HCT116 (cell line): ENCODE measurements at regions not wholly inside any gene's neighbourhood (a gene's known extent, or its start where the extent isn't known, plus 50 kb on each side); places are given as distances from the start of the nearest gene placed in this dataset.

Experiments used
- ATAC-seq: fragments of 200-7000 bp; cut with Tn5 transposase; 2 replicates; pipeline ENCODE4 v1.9.1; 2020; ENCODE audit warnings: mild to moderate bottlenecking, moderate library complexity
- BruUV-seq: library from RNA; stranded (reverse); fragments of 400-500 nt; replicated peaks from 2 replicates; lab custom pipeline; 2021; lab: Mats Ljungman, UMichigan
- CTCF ChIA-PET: fragments of 300-600 bp; sonication (Branson Sonifier 250); formaldehyde crosslinking; loops from one replicate; lab custom pipeline; 2021; ENCODE audit warnings: antibody characterized with exemption; lab: Charles Lee
- POLR2A ChIA-PET: fragments of 300-600, 350-600 bp; sonication (Branson Sonifier 250); formaldehyde crosslinking; loops from one replicate; lab custom pipeline; 2021; ENCODE audit warnings: antibody characterized with exemption; lab: Charles Lee
- RAD21 ChIA-PET, 2 experiments: fragments of 300-600 bp; sonication (Branson Sonifier 250); formaldehyde crosslinking; loops; one replicate each; lab custom pipeline; 2023; ENCODE audit warnings: low total read pairs in 2 of 2; ENCODE audit not compliant: uncharacterized antibody in 2 of 2, unreplicated experiment in 2 of 2, low non-redundant PET in 1 of 2; lab: Charles Lee
- DNase-seq: peaks from one replicate; pipeline ENCODE4 v3.0.0-alpha.2; 2010; ENCODE audit warnings: low read depth, low spot score
- H2AFZ ChIP-seq: fragments of 200-600 bp; shearing (Covaris generic), sonication (generic); 2 replicates; pipeline ENCODE4 v1.6.1; 2017; ENCODE audit warnings: low read depth, mixed run types, mixed read lengths, antibody characterized with exemption, low read length; ENCODE audit not compliant: poor library complexity, severe bottlenecking
- H3K27ac ChIP-seq: 2 replicates; pipeline ENCODE4 v1.5.1; 2012; ENCODE audit warnings: low read depth, low read length
- H3K27me3 ChIP-seq: fragments of 200-600 bp; sonication (generic); 2 replicates; pipeline ENCODE4 v1.6.1; 2016; ENCODE audit warnings: mixed run types, low read length, mixed read lengths; ENCODE audit not compliant: insufficient read depth
- H3K36me3 ChIP-seq, 2 experiments: fragments of 200-500 bp in 1 of 2; fragments of 200-600 bp in 1 of 2; sonication (Bioruptor generic) in 1 of 2; sonication (generic) in 1 of 2; 2 replicates each; pipeline versions ENCODE4 v1.5.1 to v1.6.1; 2014 to 2016; ENCODE audit warnings: low read length in 2 of 2, inconsistent platforms in 1 of 2, mixed read lengths in 1 of 2, mixed run types in 1 of 2; ENCODE audit not compliant: insufficient read depth in 2 of 2, control insufficient read depth in 1 of 2
- H3K4me1 ChIP-seq, 2 experiments: fragments of 200-600 bp in 1 of 2; sonication (generic) in 1 of 2; 2 replicates each; pipeline versions ENCODE4 v1.5.1 to v1.6.1; 2012 to 2017; ENCODE audit warnings: low read length in 2 of 2, inconsistent platforms in 1 of 2, mild to moderate bottlenecking in 1 of 2, mixed read lengths in 1 of 2, mixed run types in 1 of 2, moderate library complexity in 1 of 2; ENCODE audit not compliant: insufficient read depth in 2 of 2, control insufficient read depth in 1 of 2
- H3K4me2 ChIP-seq: fragments of 200-600 bp; sonication (generic); 2 replicates; pipeline ENCODE4 v1.6.1; 2017; ENCODE audit warnings: mixed run types, low read length, mixed read lengths
- H3K4me3 ChIP-seq, 2 experiments: fragments of 200-600 bp in 1 of 2; sonication (generic) in 1 of 2; replicated peaks in 1 of 2; 2 replicates each; pipeline ENCODE4 v1.5.1; 2011 to 2016; ENCODE audit warnings: low read length in 2 of 2, control low read depth in 1 of 2, low read depth in 1 of 2, mild to moderate bottlenecking in 1 of 2, mixed read lengths in 1 of 2, mixed run types in 1 of 2
- H3K79me2 ChIP-seq: fragments of 200-600 bp; sonication (generic); 2 replicates; pipeline ENCODE4 v1.6.1; 2017; ENCODE audit warnings: mild to moderate bottlenecking, mixed run types, low read length, moderate library complexity, mixed read lengths; ENCODE audit not compliant: insufficient read depth
- H3K9ac ChIP-seq: fragments of 200-600 bp; sonication (generic); 2 replicates; pipeline ENCODE4 v1.6.1; 2016; ENCODE audit warnings: low read length, mixed read lengths
- H3K9me2 ChIP-seq: fragments of 200-600 bp; sonication (generic), shearing (Covaris generic); 2 replicates; pipeline ENCODE4 v1.6.1; 2017; ENCODE audit warnings: mixed run types, mild to moderate bottlenecking, moderate library complexity; ENCODE audit not compliant: insufficient read depth
- H3K9me3 ChIP-seq, 2 experiments: fragments of 200-500 bp in 1 of 2; fragments of 200-600 bp in 1 of 2; sonication (Bioruptor generic) in 1 of 2; sonication (generic) in 1 of 2; 2 replicates each; pipeline ENCODE4 v1.6.1; 2014 to 2017; ENCODE audit warnings: low read length in 2 of 2, mixed read lengths in 2 of 2, inconsistent platforms in 1 of 2, low read depth in 1 of 2, mild to moderate bottlenecking in 1 of 2, mixed run types in 1 of 2, moderate library complexity in 1 of 2; ENCODE audit not compliant: control insufficient read depth in 1 of 2, insufficient read depth in 1 of 2
- H4K20me1 ChIP-seq: fragments of 200-600 bp; sonication (generic), shearing (Covaris generic); 2 replicates; pipeline ENCODE4 v1.6.1; 2017; ENCODE audit warnings: mixed run types, mild to moderate bottlenecking, moderate library complexity; ENCODE audit not compliant: insufficient read depth
- ATF3 ChIP-seq: IDR thresholded peaks from 2 replicates; pipeline ENCODE4 v1.6.1; 2012
- CBX3 ChIP-seq: IDR thresholded peaks from 2 replicates; pipeline ENCODE4 v1.6.1; 2012; ENCODE audit warnings: low read depth
- CTCF ChIP-seq, 3 experiments: fragments of 200-600 bp in 1 of 3; sonication (generic) in 1 of 3; IDR thresholded peaks in 2 of 3; conservative IDR thresholded peaks in 1 of 3; 2 replicates each; pipeline ENCODE4 v1.5.1; 2012 to 2017; ENCODE audit warnings: low read depth in 2 of 3, low read length in 2 of 3, antibody characterized with exemption in 1 of 3, borderline replicate concordance in 1 of 3, control low read depth in 1 of 3, mild to moderate bottlenecking in 1 of 3, mixed read lengths in 1 of 3, mixed run types in 1 of 3, moderate library complexity in 1 of 3; ENCODE audit not compliant: insufficient read depth in 1 of 3
- EGR1 ChIP-seq: IDR thresholded peaks from 2 replicates; pipeline ENCODE4 v1.6.1; 2012; ENCODE audit warnings: low read depth
- ELF1 ChIP-seq: IDR thresholded peaks from 2 replicates; pipeline ENCODE4 v1.6.1; 2012; ENCODE audit warnings: low read depth, borderline replicate concordance
- EZH2phosphoT487 ChIP-seq: fragments of 200-600 bp; IDR thresholded peaks from 2 replicates; pipeline ENCODE4 v1.6.1; 2018; ENCODE audit warnings: antibody characterized with exemption, borderline replicate concordance
- JUND ChIP-seq: IDR thresholded peaks from 2 replicates; pipeline ENCODE4 v1.6.1; 2012
- MAX ChIP-seq: IDR thresholded peaks from 2 replicates; pipeline ENCODE4 v1.6.1; 2012
- POLR2A ChIP-seq: IDR thresholded peaks from 2 replicates; pipeline ENCODE4 v1.7.0; 2011; ENCODE audit warnings: borderline replicate concordance; ENCODE audit not compliant: insufficient read depth, insufficient read length; ENCODE audit errors: extremely low read depth
- POLR2AphosphoS5 ChIP-seq: IDR thresholded peaks from 2 replicates; pipeline ENCODE4 v1.6.1; 2011; ENCODE audit warnings: mild to moderate bottlenecking, low read depth, low read length, moderate library complexity
- RAD21 ChIP-seq: IDR thresholded peaks from 2 replicates; pipeline ENCODE4 v1.6.1; 2012; ENCODE audit warnings: low read depth, mild to moderate bottlenecking
- REST ChIP-seq: IDR thresholded peaks from 2 replicates; pipeline ENCODE4 v1.6.1; 2012; ENCODE audit warnings: low read depth
- SIN3A ChIP-seq: IDR thresholded peaks from 2 replicates; pipeline ENCODE4 v1.6.1; 2012; ENCODE audit warnings: low read depth
- SP1 ChIP-seq: IDR thresholded peaks from 2 replicates; pipeline ENCODE4 v1.6.1; 2012; ENCODE audit warnings: low read depth
- SRF ChIP-seq: IDR thresholded peaks from 2 replicates; pipeline ENCODE4 v1.6.1; 2012; ENCODE audit warnings: low read depth
- TCF7L2 ChIP-seq: IDR thresholded peaks from 2 replicates; pipeline ENCODE4 v1.7.0; 2011; ENCODE audit warnings: borderline replicate concordance, inconsistent platforms; ENCODE audit not compliant: insufficient read depth, insufficient read length; ENCODE audit errors: extremely low read depth
- YY1 ChIP-seq: IDR thresholded peaks from 2 replicates; pipeline ENCODE4 v1.6.1; 2011; ENCODE audit warnings: low read length, low read depth, moderate library complexity, mild to moderate bottlenecking; ENCODE audit not compliant: insufficient replicate concordance; ENCODE audit errors: extremely low read depth
- ZBTB33 ChIP-seq: IDR thresholded peaks from 2 replicates; pipeline ENCODE4 v1.6.1; 2011; ENCODE audit warnings: mild to moderate bottlenecking, low read length, moderate library complexity; ENCODE audit not compliant: insufficient replicate concordance; ENCODE audit errors: extremely low read depth
- ZFX ChIP-seq: fragments of 450-650 bp; IDR thresholded peaks from 2 replicates; pipeline ENCODE4 v1.6.1; 2017
- ZNF274 ChIP-seq: fragments of 200-500 bp; sonication (Bioruptor generic); IDR thresholded peaks from 2 replicates; pipeline ENCODE4 v1.6.1; 2014; ENCODE audit warnings: mild to moderate bottlenecking, low read depth, low read length, inconsistent platforms
- intact Hi-C: fragments of 100-400 bp; cut with micrococcal nuclease; formaldehyde crosslinking; loops from 2 replicates; pipeline ENCODE4 v1.10.0; 2022

- Histone ChIP-seq H3K4me3 (no peak overlapping the region), H4K20me1 (no peaks in the 10 kb centered on the region), H3K27ac (no peak overlapping the region), H3K4me1 (no peaks in the 10 kb centered on the region), H3K79me2 (no peaks in the 10 kb centered on the region), H2AFZ (no peak overlapping the region), H3K9ac (no peak overlapping the region), H3K9me3 (peaks cover 3 to 20% of the 10 kb centered on the region in 2 experiments; a peak in 2 of 4 replicates), H3K4me2 (no peak overlapping the region), H3K9me2 (no peaks in the 10 kb centered on the region), H3K36me3 (no peaks in the 10 kb centered on the region), H3K27me3 (no peaks in the 10 kb centered on the region)
- no peak for TF ChIP-seq ATF3
- no peak for TF ChIP-seq SRF
- TF ChIP-seq ZFX, result no peak
- no peak for TF ChIP-seq RAD21
- no peak for TF ChIP-seq TCF7L2
- no peak for TF ChIP-seq YY1
- TF ChIP-seq ZNF274, result no peak
- no peak for TF ChIP-seq CBX3
- no peak for TF ChIP-seq REST
- TF ChIP-seq JUND, result no peak
- no peak for TF ChIP-seq ELF1
- TF ChIP-seq POLR2A, result no peak
- no peak for TF ChIP-seq CTCF (IDR thresholded peaks at IDR 0.05 in 2 of 3, conservative IDR thresholded peaks at IDR 0.05 in 1 of 3; ENCODE audit: borderline replicate concordance in 1 of 3, insufficient read depth in 1 of 3, low read depth in 2 of 3, low read length in 2 of 3)
- no peak for TF ChIP-seq SP1
- no peak for TF ChIP-seq SIN3A
- no peak for TF ChIP-seq ZBTB33
- no peak for TF ChIP-seq EGR1
- TF ChIP-seq EZH2phosphoT487, result no peak
- no peak for TF ChIP-seq POLR2AphosphoS5
- TF ChIP-seq MAX, result no peak
- ChIA-PET CTCF (no interaction called here), POLR2A (no interaction called here), RAD21 (no interaction called here)
- no TSS peak for BruUV-seq
- ATAC-seq, result no peak
- no peak for DNase-seq
- intact Hi-C loops, result no loop called here
Observed at GRCh38 chr9:13923381-13923780, 390.6 kb downstream of the NFIB start.
